Umbilical cord (tissue), 1 donor: ENCODE measurements at regions not wholly inside any gene's neighbourhood (a gene's known extent, or its start where the extent isn't known, plus 50 kb on each side); places are given as distances from the start of the nearest gene placed in this dataset.

Experiments
- DNase-seq: peaks from one replicate; pipeline ENCODE4 v3.0.0-alpha.2; 2015; ENCODE audit warnings: low spot score

GRCh38 chr13:81682081-81682630 is 1341.2 kb upstream of the SPRY2 start:
- no peak for DNase-seq

GRCh38 chr13:81677857-81678256 is 1336.9 kb upstream of the SPRY2 start:
- DNase-seq = no peak

- no peak for DNase-seq
Observed at GRCh38 chr13:81676008-81676407, 1335.1 kb upstream of the SPRY2 start.

- DNase-seq = no peak
Observed at GRCh38 chr13:81671064-81671463, 1330.1 kb upstream of the SPRY2 start.

- DNase-seq = no peak
Observed at GRCh38 chr13:81670048-81670447, 1329.1 kb upstream of the SPRY2 start.

GRCh38 chr13:81664872-81665271 is 1323.9 kb upstream of the SPRY2 start:
- DNase-seq = no peak

GRCh38 chr13:81659984-81660383 is 1319.1 kb upstream of the SPRY2 start:
- DNase-seq = no peak

GRCh38 chr13:81658598-81659370 is 1317.9 kb upstream of the SPRY2 start:
- DNase-seq = no peak

- DNase-seq = no peak
Observed at GRCh38 chr13:81639984-81640582, 1299.2 kb upstream of the SPRY2 start.

- DNase-seq = no peak
Observed at GRCh38 chr13:81637457-81637856, 1296.5 kb upstream of the SPRY2 start.

GRCh38 chr13:81636120-81636519 is 1295.2 kb upstream of the SPRY2 start:
- no peak for DNase-seq

GRCh38 chr13:81615031-81615430 is 1274.1 kb upstream of the SPRY2 start:
- no peak for DNase-seq

GRCh38 chr13:81610644-81611043 is 1269.7 kb upstream of the SPRY2 start:
- DNase-seq = peak; percentile 74

- DNase-seq = no peak
Observed at GRCh38 chr13:81609335-81609734, 1268.4 kb upstream of the SPRY2 start.

- DNase-seq = no peak
Observed at GRCh38 chr13:81606074-81606473, 1265.1 kb upstream of the SPRY2 start.

GRCh38 chr13:81602241-81602640 is 1261.3 kb upstream of the SPRY2 start:
- peak; percentile 50 for DNase-seq

- no peak for DNase-seq
Observed at GRCh38 chr13:81597101-81597500, 1256.2 kb upstream of the SPRY2 start.

- no peak for DNase-seq
Observed at GRCh38 chr13:81596224-81596753, 1255.4 kb upstream of the SPRY2 start.

GRCh38 chr13:81591528-81592220 is 1250.7 kb upstream of the SPRY2 start:
- DNase-seq = no peak

GRCh38 chr13:81582381-81582780 is 1241.5 kb upstream of the SPRY2 start:
- no peak for DNase-seq

- DNase-seq = peak; percentile 40
Observed at GRCh38 chr13:81577601-81578195, 1236.8 kb upstream of the SPRY2 start.

GRCh38 chr13:81568824-81569223 is 1227.9 kb upstream of the SPRY2 start:
- DNase-seq = no peak
